B cell (primary cell): ENCODE measurements at regions not wholly inside any gene's neighbourhood (a gene's known extent, or its start where the extent isn't known, plus 50 kb on each side); places are given as distances from the start of the nearest gene placed in this dataset.
"Not testable (repeated sequence)": the region's sequence is repeated elsewhere in the genome, so short reads cannot be mapped to it uniquely, and the experiment has no call there.

Experiments used
- ATAC-seq: fragments of 200-7000 bp; cut with Tn5 transposase; one replicate; pipeline ENCODE4 v1.10.0; 2021; ENCODE audit warnings: low read depth, mild to moderate bottlenecking, moderate number of reproducible peaks, moderate library complexity
- CTCF ChIA-PET: fragments of 350-600 bp; sonication (Branson Sonifier 250); formaldehyde crosslinking; loops from one replicate; lab custom pipeline; 2021; ENCODE audit warnings: antibody characterized with exemption, inconsistent platforms; lab: Charles Lee
- POLR2A ChIA-PET: fragments of 350-600 bp; sonication (Branson Sonifier 250); formaldehyde crosslinking; loops from one replicate; lab custom pipeline; 2021; ENCODE audit warnings: antibody characterized with exemption; lab: Charles Lee
- DNase-seq: peaks from one replicate; pipeline ENCODE4 v3.0.0; 2013
- H2AFZ ChIP-seq: 2 replicates; pipeline ENCODE4 v1.6.1; 2012; ENCODE audit warnings: mild to moderate bottlenecking, low read depth, low read length; ENCODE audit not compliant: insufficient read depth, poor library complexity, severe bottlenecking
- H3K27ac ChIP-seq, 2 donors: 1 replicate in 1 of 2; 2 replicates in 1 of 2; pipeline ENCODE4 v1.5.1; 2012 to 2013; ENCODE audit warnings: low read length in 2 of 2, mild to moderate bottlenecking in 2 of 2, moderate library complexity in 1 of 2
- H3K27me3 ChIP-seq, 4 experiments: fragments of 200-600 bp in 1 of 4; sonication (generic) in 1 of 4; replicated peaks in 1 of 4; 1 replicate in 2 of 4; 2 replicates in 2 of 4; pipeline versions ENCODE4 v1.6.1 to v1.7.0; 2013 to 2016; ENCODE audit warnings: low read length in 3 of 4, mild to moderate bottlenecking in 2 of 4, mixed read lengths in 1 of 4, moderate library complexity in 1 of 4; ENCODE audit not compliant: insufficient read depth in 4 of 4, control insufficient read depth in 3 of 4; ENCODE audit errors: control extremely low read depth in 1 of 4
- H3K36me3 ChIP-seq, 2 experiments: replicated peaks in 1 of 2; 1 replicate in 1 of 2; 2 replicates in 1 of 2; pipeline versions ENCODE4 v1.6.1 to v1.7.1; 2013; ENCODE audit warnings: low read length in 1 of 2; ENCODE audit not compliant: insufficient read depth in 2 of 2, control insufficient read depth in 1 of 2; ENCODE audit errors: control extremely low read depth in 1 of 2, extremely low read depth in 1 of 2
- H3K4me1 ChIP-seq, 2 donors: fragments of 200-600 bp in 1 of 2; sonication (generic) in 1 of 2; 1 replicate in 1 of 2; 2 replicates in 1 of 2; pipeline versions ENCODE4 v1.5.1 to v1.6.1; 2013 to 2017; ENCODE audit warnings: low read length in 2 of 2; ENCODE audit not compliant: control insufficient read depth in 2 of 2, insufficient read depth in 2 of 2
- H3K4me2 ChIP-seq: replicated peaks from 2 replicates; pipeline ENCODE3; 2012; ENCODE audit warnings: mild to moderate bottlenecking, low read depth, low read length; ENCODE audit not compliant: poor library complexity, severe bottlenecking
- H3K4me3 ChIP-seq, 5 experiments: fragments of 200-600 bp in 1 of 5; sonication (generic) in 1 of 5; 1 replicate in 3 of 5; 2 replicates in 2 of 5; pipeline versions ENCODE4 v1.5.1 to v1.7.0; 2011 to 2016; ENCODE audit warnings: low read length in 4 of 5, mild to moderate bottlenecking in 4 of 5, low read depth in 2 of 5, control low read depth in 1 of 5, moderate library complexity in 1 of 5; ENCODE audit not compliant: insufficient read depth in 1 of 5; ENCODE audit errors: control extremely low read depth in 1 of 5, extremely low read depth in 1 of 5
- H3K79me2 ChIP-seq: fragments of 200-600 bp; sonication (generic); one replicate; pipeline ENCODE4 v1.6.0; 2016; ENCODE audit warnings: low read length; ENCODE audit not compliant: control insufficient read depth, insufficient read depth
- H3K9ac ChIP-seq: fragments of 200-600 bp; sonication (generic); 2 replicates; pipeline ENCODE4 v1.6.1; 2017; ENCODE audit warnings: mild to moderate bottlenecking, low read length, moderate library complexity
- H3K9me3 ChIP-seq, 3 donors: one replicate each; pipeline versions ENCODE4 v1.6.1 to v1.7.1; 2013; ENCODE audit warnings: low read length in 2 of 3; ENCODE audit not compliant: control insufficient read depth in 2 of 3, insufficient read depth in 1 of 3; ENCODE audit errors: control extremely low read depth in 1 of 3
- H4K20me1 ChIP-seq: 2 replicates; pipeline ENCODE4 v1.6.0; 2012; ENCODE audit warnings: mild to moderate bottlenecking, low read length; ENCODE audit not compliant: insufficient read depth, control insufficient read depth, poor library complexity, severe bottlenecking
- H3K27ac Mint-ChIP-seq: one replicate; pipeline ENCODE4 v1.8.0; 2021; ENCODE audit warnings: mixed read lengths
- H3K27me3 Mint-ChIP-seq: one replicate; pipeline ENCODE4 v1.8.0; 2021; ENCODE audit warnings: mixed read lengths
- H3K4me1 Mint-ChIP-seq: one replicate; pipeline ENCODE4 v1.8.0; 2021; ENCODE audit warnings: mixed read lengths
- H3K4me3 Mint-ChIP-seq: one replicate; pipeline ENCODE4 v1.8.0; 2021; ENCODE audit warnings: mixed read lengths
- H3K9me3 Mint-ChIP-seq: one replicate; pipeline ENCODE4 v1.8.0; 2022; ENCODE audit warnings: mixed read lengths; ENCODE audit not compliant: insufficient read depth
- EZH2 ChIP-seq: IDR thresholded peaks from 2 replicates; pipeline ENCODE4 v1.6.1; 2012; ENCODE audit warnings: borderline replicate concordance, low read depth, mild to moderate bottlenecking, moderate library complexity, low read length; ENCODE audit not compliant: insufficient read depth, poor library complexity, severe bottlenecking
- WGBS: methylation state at CpG from one replicate; pipeline ENCODE4 v1.1.5; 2013; ENCODE audit warnings: missing lambda C conversion rate; ENCODE audit not compliant: insufficient coverage; 5-methylcytosine and 5-hydroxymethylcytosine counted together
- intact Hi-C: fragments of 100-400 bp; cut with micrococcal nuclease; formaldehyde crosslinking; loops from one replicate; pipeline ENCODE4 v1.10.0; 2022
- TF ChIP-seq, protein P1 (sequence below): fragments of 200-600 bp; IDR thresholded peaks from one replicate; pipeline ENCODE4 v1.8.0; 2022; ENCODE audit warnings: antibody characterized with exemption, mild to moderate bottlenecking

DNA sequence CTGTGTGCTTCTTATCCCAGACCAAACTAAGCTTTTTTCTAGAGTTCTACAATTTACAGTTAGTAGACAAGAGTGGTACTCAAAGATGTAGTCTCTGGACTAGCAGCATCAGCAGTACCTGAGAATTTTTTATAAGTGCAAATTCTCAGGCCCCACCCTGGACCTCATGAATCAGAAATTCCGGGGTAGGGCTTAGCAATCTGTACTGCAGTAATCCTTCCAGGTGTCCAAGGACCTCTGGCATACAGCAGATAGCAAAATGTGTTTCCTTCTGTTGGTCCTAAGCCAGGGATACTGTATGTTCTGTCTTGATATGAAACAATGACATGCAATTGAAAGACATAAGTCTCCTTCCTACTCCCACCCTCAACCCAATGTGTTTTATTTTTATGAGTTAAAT, 194.3 kb downstream of the MSX2 start:
- H3K27me3 Mint-ChIP-seq = peaks cover 13% of the 10 kb centered on the region
- CTCF ChIA-PET = no interaction called here

DNA sequence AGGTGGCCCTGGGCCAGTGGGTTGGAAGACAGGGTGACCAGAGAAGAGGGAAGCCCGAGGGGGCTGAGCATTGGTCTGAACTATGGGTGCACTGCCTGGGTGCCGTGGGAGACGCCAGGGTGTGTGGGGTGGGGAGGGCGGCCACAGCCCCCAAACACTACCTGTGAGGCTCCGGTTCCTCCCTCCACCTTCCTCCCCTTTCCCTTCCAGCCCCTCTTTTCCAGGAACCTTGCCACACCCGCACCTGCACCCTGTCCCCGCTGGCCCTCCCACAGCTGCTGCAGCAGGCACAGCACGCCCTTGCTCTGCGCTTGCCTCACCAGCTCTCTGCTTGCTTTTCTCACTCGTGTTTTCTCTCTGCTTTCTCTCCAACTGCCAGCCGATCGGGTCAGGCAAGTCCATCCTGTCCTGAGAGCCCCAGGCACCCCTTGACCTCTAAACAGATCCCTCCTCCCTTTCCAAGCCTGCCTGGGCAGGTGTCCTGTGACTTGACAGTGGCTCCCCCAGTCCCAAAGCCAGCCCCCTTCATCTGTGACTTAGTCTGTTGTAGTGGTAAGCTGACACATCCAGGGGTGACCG, 193.7 kb downstream of the MSX2 start:
- Mint-ChIP-seq H3K9me3 (no peaks in the 10 kb centered on the region), H3K27me3 (peaks cover 13% of the 10 kb centered on the region), H3K4me1 (no peaks in the 10 kb centered on the region), H3K4me3 (no peak overlapping the region), H3K27ac (no peak overlapping the region)
- 93% methylated on average over 7 of the region's 13 CpGs for WGBS
- intact Hi-C loops = no loop called here
- TF ChIP-seq, protein P1, sequence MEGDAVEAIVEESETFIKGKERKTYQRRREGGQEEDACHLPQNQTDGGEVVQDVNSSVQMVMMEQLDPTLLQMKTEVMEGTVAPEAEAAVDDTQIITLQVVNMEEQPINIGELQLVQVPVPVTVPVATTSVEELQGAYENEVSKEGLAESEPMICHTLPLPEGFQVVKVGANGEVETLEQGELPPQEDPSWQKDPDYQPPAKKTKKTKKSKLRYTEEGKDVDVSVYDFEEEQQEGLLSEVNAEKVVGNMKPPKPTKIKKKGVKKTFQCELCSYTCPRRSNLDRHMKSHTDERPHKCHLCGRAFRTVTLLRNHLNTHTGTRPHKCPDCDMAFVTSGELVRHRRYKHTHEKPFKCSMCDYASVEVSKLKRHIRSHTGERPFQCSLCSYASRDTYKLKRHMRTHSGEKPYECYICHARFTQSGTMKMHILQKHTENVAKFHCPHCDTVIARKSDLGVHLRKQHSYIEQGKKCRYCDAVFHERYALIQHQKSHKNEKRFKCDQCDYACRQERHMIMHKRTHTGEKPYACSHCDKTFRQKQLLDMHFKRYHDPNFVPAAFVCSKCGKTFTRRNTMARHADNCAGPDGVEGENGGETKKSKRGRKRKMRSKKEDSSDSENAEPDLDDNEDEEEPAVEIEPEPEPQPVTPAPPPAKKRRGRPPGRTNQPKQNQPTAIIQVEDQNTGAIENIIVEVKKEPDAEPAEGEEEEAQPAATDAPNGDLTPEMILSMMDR = no peak
- TF ChIP-seq EZH2 = no peak
- Histone ChIP-seq H3K9me3 (peaks cover 0 to 9% (median 0%) of the 10 kb centered on the region in 3 donors), H3K4me3 (no peak overlapping the region), H3K27ac (no peak overlapping the region), H3K36me3 (no peaks in the 10 kb centered on the region), H3K27me3 (no peaks in the 10 kb centered on the region), H3K79me2 (no peaks in the 10 kb centered on the region), H3K4me2 (no peak overlapping the region), H4K20me1 (no peaks in the 10 kb centered on the region), H3K9ac (no peak overlapping the region), H3K4me1 (no peaks in the 10 kb centered on the region), H2AFZ (no peak overlapping the region)
- ChIA-PET POLR2A (no interaction called here), CTCF (no interaction called here)
- no peak for ATAC-seq
- DNase-seq = no peak

More for the DNA sequence above, 194.3 kb downstream of the MSX2 start:
- WGBS = 14% methylated on average over 1 of the region's 1 CpG
- H2AFZ ChIP-seq = no peak overlapping the region
- peaks cover 0 to 9% (median 0%) of the 10 kb centered on the region in 3 donors for H3K9me3 ChIP-seq
- H3K27ac Mint-ChIP-seq = no peak overlapping the region
- no peaks in the 10 kb centered on the region for H3K27me3 ChIP-seq
- H4K20me1 ChIP-seq = no peaks in the 10 kb centered on the region
- no peaks in the 10 kb centered on the region for H3K36me3 ChIP-seq
- DNase-seq (no peak), ATAC-seq (no peak)
- no peak overlapping the region for H3K9ac ChIP-seq
- TF ChIP-seq EZH2 = no peak
- TF ChIP-seq, protein P1 = no peak
- POLR2A ChIA-PET = no interaction called here
- no peaks in the 10 kb centered on the region for H3K4me1 Mint-ChIP-seq
- H3K4me1 ChIP-seq = no peaks in the 10 kb centered on the region
- no peaks in the 10 kb centered on the region for H3K9me3 Mint-ChIP-seq
- no peak overlapping the region for H3K4me3 Mint-ChIP-seq
- H3K27ac ChIP-seq = no peak overlapping the region
- H3K79me2 ChIP-seq = no peaks in the 10 kb centered on the region
- intact Hi-C loops = no loop called here
- H3K4me2 ChIP-seq = no peak overlapping the region
- no peak overlapping the region for H3K4me3 ChIP-seq

DNA sequence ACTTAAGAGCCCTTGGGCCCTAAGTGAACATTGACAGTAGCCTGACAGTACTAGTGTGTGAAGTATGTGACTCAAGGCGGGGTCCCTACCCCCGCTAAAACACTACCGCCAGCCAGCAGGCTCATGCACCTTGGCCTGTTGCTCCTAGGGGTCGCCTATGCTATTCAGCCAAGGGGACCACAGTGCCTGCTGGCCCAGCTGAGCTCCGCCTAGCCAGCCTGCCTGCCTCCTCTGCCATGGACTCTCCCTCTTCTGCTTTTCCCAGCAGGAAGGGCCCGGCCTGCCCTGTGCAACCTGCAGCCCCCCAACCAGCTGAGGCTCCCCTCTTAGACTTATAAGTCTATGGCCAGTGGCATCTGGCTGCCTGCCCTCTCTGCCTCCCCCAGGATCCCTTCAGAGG, 193.1 kb downstream of the MSX2 start:
- H3K9me3 Mint-ChIP-seq, H3K4me3 ChIP-seq, H3K9ac ChIP-seq, H3K9me3 ChIP-seq, ATAC-seq, H3K79me2 ChIP-seq, POLR2A ChIA-PET, H3K4me1 ChIP-seq, H3K27me3 ChIP-seq, intact Hi-C loops, DNase-seq, H3K4me3 Mint-ChIP-seq, H2AFZ ChIP-seq, H3K27ac Mint-ChIP-seq, H4K20me1 ChIP-seq, H3K36me3 ChIP-seq, H3K27ac ChIP-seq, H3K4me2 ChIP-seq, CTCF ChIA-PET, H3K4me1 Mint-ChIP-seq: not testable (repeated sequence)
- peaks cover 16% of the 10 kb centered on the region for H3K27me3 Mint-ChIP-seq
- WGBS = 94% methylated on average over 6 of the region's 6 CpGs
